ENCODE measurements at regions not wholly inside any gene's neighbourhood (a gene's known extent, or its start where the extent isn't known, plus 50 kb on each side); places are given as distances from the start of the nearest gene placed in this dataset.

DNA sequence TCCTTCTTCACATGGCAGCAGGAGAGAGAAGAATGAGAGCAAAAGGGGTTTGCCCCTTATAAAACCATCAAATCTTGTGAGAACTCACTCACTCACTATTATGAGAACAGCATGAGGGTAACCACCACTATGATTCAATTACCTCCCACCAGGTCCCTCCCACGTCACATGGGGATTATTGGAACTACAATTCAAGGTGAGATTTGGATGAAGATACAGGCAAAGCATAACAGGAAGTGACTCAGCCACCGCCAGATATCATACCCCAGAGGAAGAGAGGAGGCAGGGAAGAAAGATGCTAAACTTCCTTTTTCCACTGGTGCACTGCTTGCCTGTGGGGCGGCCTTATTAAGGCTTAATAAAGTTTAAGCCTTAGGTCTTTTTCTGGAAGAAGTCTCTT is 766.1 kb downstream of the KCTD8 start:
- TF ChIP-seq YY1 (IDR thresholded peaks at IDR 0.05; ENCODE audit: insufficient read depth, insufficient read length) (no peak), ZNF274 (IDR thresholded peaks at IDR 0.05; ENCODE audit: low read depth, low read length) (no peak)
